ENCODE measurements at regions not wholly inside any gene's neighbourhood (a gene's known extent, or its start where the extent isn't known, plus 50 kb on each side); places are given as distances from the start of the nearest gene placed in this dataset.
"Not testable (repeated sequence)": the region's sequence is repeated elsewhere in the genome, so short reads cannot be mapped to it uniquely, and the experiment has no call there.

DNA sequence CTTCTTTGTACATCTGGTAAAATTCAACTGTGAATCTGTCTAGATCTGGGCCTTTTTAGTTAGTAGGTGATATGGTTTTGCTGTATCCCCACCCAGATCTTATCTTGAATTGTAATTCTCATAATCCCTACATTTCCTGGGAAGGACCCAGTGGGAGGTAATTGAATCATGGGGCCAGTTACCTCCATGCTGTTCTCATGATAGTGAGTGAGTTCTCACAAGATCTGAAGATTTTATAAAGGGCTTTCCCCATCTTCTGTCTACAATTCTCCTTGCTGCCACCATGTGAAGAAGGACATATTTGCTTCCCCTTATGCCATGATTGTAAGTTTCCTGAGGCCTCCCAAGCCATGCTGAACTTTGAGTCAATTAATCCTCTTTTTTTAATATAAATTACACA lies 410.4 kb upstream of the EPHA7 start:
- TF ChIP-seq TCF4 (CRISPR knock-in tag; IDR thresholded peaks at IDR 0.05; ENCODE audit: borderline replicate concordance); PPARA (CRISPR knock-in tag; IDR thresholded peaks at IDR 0.05; ENCODE audit: borderline replicate concordance); PATZ1 (CRISPR knock-in tag; IDR thresholded peaks at IDR 0.05; ENCODE audit: borderline replicate concordance); ZNF8 (CRISPR knock-in tag; IDR thresholded peaks at IDR 0.05); CSRNP3 (CRISPR knock-in tag; IDR thresholded peaks at IDR 0.05); ESRRG (CRISPR knock-in tag; IDR thresholded peaks at IDR 0.05): not testable (repeated sequence)

All from SK-N-SH treated with all-trans-retinoic acid at 6 μM for 48 hours (cell line).